Colonic mucosa (tissue), 4 donors: ENCODE measurements at regions not wholly inside any gene's neighbourhood (a gene's known extent, or its start where the extent isn't known, plus 50 kb on each side); places are given as distances from the start of the nearest gene placed in this dataset.

Experiments
- DNase-seq: peaks from one replicate; pipeline ENCODE4 v3.0.0-alpha.2; 2020
- H3K27ac ChIP-seq: fragments of 200-600 bp; one replicate; pipeline ENCODE4 v1.8.0; 2021
- H3K27me3 ChIP-seq: fragments of 200-600 bp; one replicate; pipeline ENCODE4 v1.8.0; 2021
- H3K36me3 ChIP-seq: fragments of 200-600 bp; one replicate; pipeline ENCODE4 v1.8.0; 2021
- H3K4me1 ChIP-seq: fragments of 200-600 bp; one replicate; pipeline ENCODE4 v1.8.0; 2021; ENCODE audit warnings: mild to moderate bottlenecking
- H3K4me3 ChIP-seq: fragments of 200-600 bp; one replicate; pipeline ENCODE4 v1.8.0; 2021
- H3K9ac ChIP-seq, 2 donors: one replicate each; pipeline ENCODE4 v1.7.0; 2013; ENCODE audit warnings: control low read depth in 2 of 2, low read depth in 2 of 2, low read length in 2 of 2
- H3K9me3 ChIP-seq: fragments of 200-600 bp; one replicate; pipeline ENCODE4 v1.8.0; 2021
- CTCF ChIP-seq: fragments of 200-600 bp; IDR thresholded peaks from one replicate; pipeline ENCODE4 v1.8.0; 2022; ENCODE audit warnings: antibody characterized with exemption, mild to moderate bottlenecking
- intact Hi-C: fragments of 100-400 bp; cut with DNase I; formaldehyde crosslinking; loops from one replicate; pipeline ENCODE4 v1.14.1; 2022
- donor health status: healthy.
- donor health status: DM: no; HTN: no; CAD: no.
- donor health status: DM: no; HTN: no; CAD: no.

GRCh38 chr15:92333709-92334108, 60.0 kb upstream of the ST8SIA2 start:
- no peaks in the 10 kb centered on the region for H3K36me3 ChIP-seq
- no peak for DNase-seq
- TF ChIP-seq CTCF: no peak
- no peak overlapping the region for H3K4me3 ChIP-seq
- no peak overlapping the region for H3K9ac ChIP-seq
- no peaks in the 10 kb centered on the region for H3K9me3 ChIP-seq
- intact Hi-C loops: no loop called here
- no peaks in the 10 kb centered on the region for H3K4me1 ChIP-seq
- H3K27me3 ChIP-seq: no peaks in the 10 kb centered on the region
- H3K27ac ChIP-seq: no peak overlapping the region

- no peak for TF ChIP-seq CTCF
- Histone ChIP-seq H3K4me1 (no peaks in the 10 kb centered on the region), H3K27ac (no peak overlapping the region), H3K36me3 (no peaks in the 10 kb centered on the region), H3K27me3 (no peaks in the 10 kb centered on the region), H3K9me3 (no peaks in the 10 kb centered on the region), H3K4me3 (no peak overlapping the region), H3K9ac (no peak overlapping the region)
- no peak for DNase-seq
- intact Hi-C loops: no loop called here
Observed at GRCh38 chr15:92336419-92336987, 57.2 kb upstream of the ST8SIA2 start.

GRCh38 chr15:92339361-92339760, 54.3 kb upstream of the ST8SIA2 start:
- Histone ChIP-seq H3K27me3 (no peaks in the 10 kb centered on the region), H3K4me1 (no peaks in the 10 kb centered on the region), H3K9ac (no peak overlapping the region), H3K4me3 (no peak overlapping the region), H3K27ac (no peak overlapping the region), H3K36me3 (no peaks in the 10 kb centered on the region), H3K9me3 (no peaks in the 10 kb centered on the region)
- no peak for DNase-seq
- intact Hi-C loops: no loop called here
- TF ChIP-seq CTCF: no peak
